ENCODE measurements at regions not wholly inside any gene's neighbourhood (a gene's known extent, or its start where the extent isn't known, plus 50 kb on each side); places are given as distances from the start of the nearest gene placed in this dataset.
"Not testable (repeated sequence)": the region's sequence is repeated elsewhere in the genome, so short reads cannot be mapped to it uniquely, and the experiment has no call there.

- no peak for DNase-seq (ENCODE audit: low read depth, low spot score)
These were observed 521.6 kb upstream of the ZNF337 start for GRCh38 chr20:26218301-26218700.

- DNase-seq (ENCODE audit: low read depth, low spot score): no peak
These were observed 519.4 kb upstream of the ZNF337 start for GRCh38 chr20:26216025-26216424.

GRCh38 chr20:26214991-26215390, 518.3 kb upstream of the ZNF337 start:
- DNase-seq (ENCODE audit: low read depth, low spot score): no peak

GRCh38 chr20:26209171-26209941, 512.7 kb upstream of the ZNF337 start:
- no peak for DNase-seq (ENCODE audit: low read depth, low spot score)

- DNase-seq (ENCODE audit: low read depth, low spot score): peak; percentile 25
These were observed 511.8 kb upstream of the ZNF337 start for GRCh38 chr20:26208296-26209091.

GRCh38 chr20:26207967-26208295, 511.3 kb upstream of the ZNF337 start:
- not testable (repeated sequence) for DNase-seq (ENCODE audit: low read depth, low spot score)

- no peak for DNase-seq (ENCODE audit: low read depth, low spot score)
These were observed 510.7 kb upstream of the ZNF337 start for GRCh38 chr20:26207237-26207966.

- DNase-seq (ENCODE audit: low read depth, low spot score): no peak
These were observed 508.7 kb upstream of the ZNF337 start for GRCh38 chr20:26205350-26205749.

- DNase-seq (ENCODE audit: low read depth, low spot score): not testable (repeated sequence)
These were observed 504.4 kb upstream of the ZNF337 start for GRCh38 chr20:26201026-26201425.

- DNase-seq (ENCODE audit: low read depth, low spot score): not testable (repeated sequence)
These were observed 490.7 kb upstream of the ZNF337 start for GRCh38 chr20:26187329-26187728.

- not testable (repeated sequence) for DNase-seq (ENCODE audit: low read depth, low spot score)
These were observed 487.1 kb upstream of the ZNF337 start for GRCh38 chr20:26183720-26184119.

GRCh38 chr20:26181364-26181763, 484.7 kb upstream of the ZNF337 start:
- not testable (repeated sequence) for DNase-seq (ENCODE audit: low read depth, low spot score)

- DNase-seq (ENCODE audit: low read depth, low spot score): not testable (repeated sequence)
These were observed 475.2 kb upstream of the ZNF337 start for GRCh38 chr20:26171875-26172274.

GRCh38 chr20:26169506-26169905, 472.9 kb upstream of the ZNF337 start:
- no peak for DNase-seq (ENCODE audit: low read depth, low spot score)

- DNase-seq (ENCODE audit: low read depth, low spot score): no peak
These were observed 470.8 kb upstream of the ZNF337 start for GRCh38 chr20:26167499-26167898.

GRCh38 chr20:26163890-26164289, 467.2 kb upstream of the ZNF337 start:
- no peak for DNase-seq (ENCODE audit: low read depth, low spot score)

GRCh38 chr20:26163151-26163550, 466.5 kb upstream of the ZNF337 start:
- not testable (repeated sequence) for DNase-seq (ENCODE audit: low read depth, low spot score)

- not testable (repeated sequence) for DNase-seq (ENCODE audit: low read depth, low spot score)
These were observed 465.1 kb upstream of the ZNF337 start for GRCh38 chr20:26161741-26162140.

GRCh38 chr20:26160916-26161315, 464.3 kb upstream of the ZNF337 start:
- peak; percentile 23 for DNase-seq (ENCODE audit: low read depth, low spot score)

- DNase-seq (ENCODE audit: low read depth, low spot score): no peak
These were observed 457.6 kb upstream of the ZNF337 start for GRCh38 chr20:26154224-26154623.

GRCh38 chr20:26135325-26136110, 438.9 kb upstream of the ZNF337 start:
- no peak for DNase-seq (ENCODE audit: low read depth, low spot score)

Measured in iPS DF 19.7 (cell line).